GM21786 (cell line): ENCODE measurements at regions not wholly inside any gene's neighbourhood (a gene's known extent, or its start where the extent isn't known, plus 50 kb on each side); places are given as distances from the start of the nearest gene placed in this dataset.

Source experiments
- ATAC-seq: cut with Tn5 transposase; IDR thresholded peaks from one replicate; pipeline ENCODE4 v1.9.1; 2021; ENCODE audit not compliant: unreplicated experiment

- ATAC-seq: no peak
Observed at GRCh38 chr4:59223292-59223941, 1976.7 kb upstream of the ADGRL3 start.

GRCh38 chr4:59238212-59238611 lies 1961.9 kb upstream of the ADGRL3 start:
- no peak for ATAC-seq

- ATAC-seq: no peak
Observed at GRCh38 chr4:59240011-59240410, 1960.1 kb upstream of the ADGRL3 start.

- ATAC-seq: no peak
Observed at GRCh38 chr4:59243038-59243437, 1957.1 kb upstream of the ADGRL3 start.

- no peak for ATAC-seq
Observed at GRCh38 chr4:59247032-59247431, 1953.1 kb upstream of the ADGRL3 start.

- no peak for ATAC-seq
Observed at GRCh38 chr4:59248313-59248712, 1951.8 kb upstream of the ADGRL3 start.

- no peak for ATAC-seq
Observed at GRCh38 chr4:59249110-59249509, 1951.0 kb upstream of the ADGRL3 start.

- ATAC-seq: no peak
Observed at GRCh38 chr4:59258002-59258401, 1942.1 kb upstream of the ADGRL3 start.

- ATAC-seq: no peak
Observed at GRCh38 chr4:59307609-59308008, 1892.5 kb upstream of the ADGRL3 start.

GRCh38 chr4:59314637-59315036 lies 1885.5 kb upstream of the ADGRL3 start:
- no peak for ATAC-seq

- no peak for ATAC-seq
Observed at GRCh38 chr4:59339631-59340030, 1860.5 kb upstream of the ADGRL3 start.

- ATAC-seq: no peak
Observed at GRCh38 chr4:59341506-59341905, 1858.6 kb upstream of the ADGRL3 start.

- ATAC-seq: no peak
Observed at GRCh38 chr4:59348949-59349348, 1851.2 kb upstream of the ADGRL3 start.

- no peak for ATAC-seq
Observed at GRCh38 chr4:59369229-59369628, 1830.9 kb upstream of the ADGRL3 start.

GRCh38 chr4:59374416-59374815 lies 1825.7 kb upstream of the ADGRL3 start:
- no peak for ATAC-seq

- ATAC-seq: no peak
Observed at GRCh38 chr4:59380841-59381366, 1819.2 kb upstream of the ADGRL3 start.

GRCh38 chr4:59381591-59381990 lies 1818.5 kb upstream of the ADGRL3 start:
- no peak for ATAC-seq

- ATAC-seq: no peak
Observed at GRCh38 chr4:59387759-59388758, 1812.1 kb upstream of the ADGRL3 start.

- ATAC-seq: no peak
Observed at GRCh38 chr4:59393780-59394179, 1806.3 kb upstream of the ADGRL3 start.

GRCh38 chr4:59400334-59400733 lies 1799.8 kb upstream of the ADGRL3 start:
- ATAC-seq: no peak

GRCh38 chr4:59409647-59410046 lies 1790.5 kb upstream of the ADGRL3 start:
- ATAC-seq: no peak

- ATAC-seq: no peak
Observed at GRCh38 chr4:59412739-59413138, 1787.4 kb upstream of the ADGRL3 start.
